Central memory CD8-positive, alpha-beta T cell (primary cell): ENCODE measurements at regions not wholly inside any gene's neighbourhood (a gene's known extent, or its start where the extent isn't known, plus 50 kb on each side); places are given as distances from the start of the nearest gene placed in this dataset.

Experiments used
- ATAC-seq: fragments of 150-1000 bp; cut with Tn5 transposase; replicated peaks from 2 replicates; pipeline ENCODE4 v1.10.0; 2022; ENCODE audit warnings: mild to moderate bottlenecking, moderate FRiP score, moderate number of reproducible peaks; ENCODE audit not compliant: poor library complexity, severe bottlenecking; ENCODE audit errors: extremely low read depth
- DNase-seq, 2 donors: peaks; one replicate each; pipeline ENCODE4 v3.0.0; 2021; ENCODE audit warnings: low spot score in 2 of 2
- H3K27ac Mint-ChIP-seq: one replicate; pipeline ENCODE4 v1.8.0; 2022; ENCODE audit warnings: low read depth, mild to moderate bottlenecking, moderate library complexity, mixed read lengths
- H3K27me3 Mint-ChIP-seq: one replicate; pipeline ENCODE4 v1.8.0; 2022; ENCODE audit warnings: mixed read lengths
- H3K36me3 Mint-ChIP-seq: one replicate; pipeline ENCODE4 v1.8.0; 2022; ENCODE audit warnings: mild to moderate bottlenecking, moderate library complexity, mixed read lengths; ENCODE audit not compliant: insufficient read depth
- H3K4me1 Mint-ChIP-seq: one replicate; pipeline ENCODE4 v1.8.0; 2022; ENCODE audit warnings: mixed read lengths
- H3K4me3 Mint-ChIP-seq: one replicate; pipeline ENCODE4 v1.8.0; 2022; ENCODE audit warnings: mild to moderate bottlenecking, moderate library complexity, mixed read lengths
- H3K9me3 Mint-ChIP-seq: one replicate; pipeline ENCODE4 v1.8.0; 2022; ENCODE audit warnings: mixed read lengths

DNA sequence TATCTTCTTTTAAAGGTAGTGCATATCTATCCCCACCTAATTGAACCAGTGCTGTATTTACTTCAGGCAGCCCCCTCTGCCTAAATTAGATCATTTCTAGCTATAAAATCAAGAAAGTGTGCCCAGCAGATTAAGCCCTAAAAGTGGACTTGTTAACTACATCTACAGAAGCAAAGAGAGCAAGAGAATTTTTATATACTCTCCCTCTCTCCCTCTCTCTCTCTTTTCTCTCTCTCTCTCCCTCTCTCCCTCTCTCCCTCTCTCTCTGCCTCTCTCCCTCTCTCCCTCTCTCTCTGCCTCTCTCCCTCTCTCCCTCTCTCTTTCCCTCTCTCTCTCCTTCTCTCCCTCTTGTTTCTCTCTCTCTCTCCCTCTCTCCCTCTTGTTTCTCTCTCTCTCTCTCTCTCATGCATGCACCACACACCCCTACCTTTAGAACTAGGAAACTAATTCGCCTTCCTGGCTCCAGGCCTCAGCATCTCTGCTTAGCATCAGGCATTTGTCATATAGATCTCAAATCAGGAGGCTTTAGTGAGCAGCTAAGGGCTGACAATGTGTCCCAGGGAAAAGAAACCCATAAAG lies 71.4 kb downstream of the FOXA2 start:
- H3K4me1 Mint-ChIP-seq, result no peaks in the 10 kb centered on the region
- DNase-seq, result no peak
- H3K27ac Mint-ChIP-seq, result no peak overlapping the region
- ATAC-seq, result no peak
- no peaks in the 10 kb centered on the region for H3K27me3 Mint-ChIP-seq
- peaks cover 11% of the 10 kb centered on the region for H3K9me3 Mint-ChIP-seq
- H3K4me3 Mint-ChIP-seq, result no peak overlapping the region
- no peaks in the 10 kb centered on the region for H3K36me3 Mint-ChIP-seq

DNA sequence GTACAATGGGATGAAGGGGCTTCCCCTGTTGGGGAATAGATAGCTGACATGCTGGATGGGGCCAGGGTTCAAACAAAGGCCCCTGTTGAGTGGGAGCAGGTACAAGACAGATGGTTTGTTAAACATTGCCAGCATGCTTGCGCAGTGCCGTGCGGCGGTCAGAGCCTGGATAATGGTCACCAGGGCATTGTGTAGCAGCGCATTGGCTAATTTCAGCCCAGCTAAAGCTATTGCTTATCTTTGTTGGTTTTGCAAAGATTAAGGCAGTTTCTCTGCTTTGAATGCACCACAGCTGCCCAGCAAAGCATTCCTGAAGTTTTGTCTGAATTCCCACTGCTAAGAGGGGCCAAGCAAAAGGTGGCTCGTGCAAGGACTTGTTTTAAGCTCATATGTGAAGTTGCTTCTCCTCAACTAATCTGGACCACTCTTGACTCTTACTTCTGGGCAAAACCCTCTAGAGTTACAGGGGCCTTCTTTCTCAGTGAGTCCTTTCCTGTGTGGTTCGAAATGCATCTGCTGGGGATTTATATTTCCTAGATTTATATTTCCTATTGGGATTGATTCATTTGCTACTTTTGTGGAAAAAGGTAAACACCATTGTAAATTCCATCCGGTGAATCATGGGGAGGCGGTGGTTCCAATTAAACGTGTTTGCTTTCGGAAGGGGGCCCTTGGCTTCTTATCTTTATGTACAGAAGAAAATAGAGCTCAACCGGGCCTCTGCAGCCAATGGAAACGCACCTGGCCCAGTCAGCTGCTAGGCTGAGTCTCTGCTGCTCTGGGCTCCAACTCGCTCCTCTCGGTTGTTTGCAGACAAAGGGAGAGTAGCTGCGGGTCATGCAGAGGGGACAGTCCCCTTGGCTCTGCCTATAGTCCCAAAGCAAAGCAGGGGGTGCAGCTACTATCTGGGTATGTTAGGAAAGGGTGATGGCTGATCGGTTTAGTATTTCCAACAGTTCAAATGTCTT lies 72.1 kb downstream of the FOXA2 start:
- Mint-ChIP-seq H3K4me3 (no peak overlapping the region), H3K27me3 (no peaks in the 10 kb centered on the region), H3K36me3 (no peaks in the 10 kb centered on the region), H3K27ac (no peak overlapping the region), H3K9me3 (peaks cover 11% of the 10 kb centered on the region), H3K4me1 (no peaks in the 10 kb centered on the region)
- ATAC-seq, result no peak
- DNase-seq, result no peak

DNA sequence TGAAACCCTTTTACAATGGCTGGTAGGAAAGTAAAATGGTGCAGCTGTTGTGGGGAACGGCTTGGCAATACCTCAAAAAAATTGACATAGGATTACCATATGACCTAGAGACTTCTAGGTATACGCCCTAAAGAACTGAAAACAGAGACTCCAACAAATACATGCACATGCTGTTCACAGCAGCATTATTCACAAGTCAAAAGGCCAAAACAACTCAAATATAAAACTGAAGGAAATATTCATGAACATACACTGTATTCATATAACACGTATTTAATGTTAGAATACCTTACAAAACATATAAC lies 74.6 kb downstream of the FOXA2 start:
- no peaks in the 10 kb centered on the region for H3K4me1 Mint-ChIP-seq
- no peak overlapping the region for H3K4me3 Mint-ChIP-seq
- no peak for DNase-seq
- no peaks in the 10 kb centered on the region for H3K36me3 Mint-ChIP-seq
- no peak for ATAC-seq
- H3K9me3 Mint-ChIP-seq, result peaks cover 11% of the 10 kb centered on the region
- H3K27ac Mint-ChIP-seq, result no peak overlapping the region
- H3K27me3 Mint-ChIP-seq, result no peaks in the 10 kb centered on the region

DNA sequence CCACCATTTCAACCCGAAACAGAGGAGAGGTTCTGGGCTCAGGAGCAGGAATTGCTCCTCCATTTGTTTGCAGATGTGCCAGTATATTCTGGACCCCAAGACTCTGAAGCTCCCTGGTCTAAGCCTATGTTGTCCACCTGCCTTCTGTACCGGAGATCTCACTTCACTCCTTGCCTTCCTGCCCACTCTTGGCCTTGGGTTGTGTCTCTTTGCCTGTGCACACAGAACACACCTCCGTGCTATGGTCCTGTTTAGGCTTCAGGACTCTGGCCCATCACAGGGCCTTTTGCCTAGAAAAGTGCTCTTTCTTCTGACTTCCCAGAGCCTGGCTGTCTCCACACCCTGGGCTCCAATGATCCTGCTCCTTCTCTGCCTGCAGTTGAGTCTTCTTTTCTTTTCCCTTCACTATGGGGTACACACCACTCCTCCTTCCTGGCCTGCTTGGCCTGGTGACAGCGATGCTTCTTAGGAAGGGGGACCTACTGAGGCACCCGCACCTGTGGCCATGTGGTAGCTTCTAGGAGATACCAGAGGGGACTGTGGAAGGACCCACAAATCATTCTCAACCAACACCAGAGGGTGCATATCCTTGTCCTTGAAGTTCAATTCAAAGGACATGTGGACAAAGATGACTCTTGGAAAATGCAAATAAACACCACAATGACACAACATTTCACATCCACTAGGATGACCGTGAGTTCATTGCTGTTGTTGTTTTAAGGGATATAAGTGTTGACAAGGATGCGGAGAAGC lies 75.1 kb downstream of the FOXA2 start:
- peaks cover 11% of the 10 kb centered on the region for H3K9me3 Mint-ChIP-seq
- H3K27me3 Mint-ChIP-seq, result no peaks in the 10 kb centered on the region
- no peak overlapping the region for H3K27ac Mint-ChIP-seq
- H3K36me3 Mint-ChIP-seq, result no peaks in the 10 kb centered on the region
- no peaks in the 10 kb centered on the region for H3K4me1 Mint-ChIP-seq
- ATAC-seq (no peak), DNase-seq (no peak)
- no peak overlapping the region for H3K4me3 Mint-ChIP-seq

DNA sequence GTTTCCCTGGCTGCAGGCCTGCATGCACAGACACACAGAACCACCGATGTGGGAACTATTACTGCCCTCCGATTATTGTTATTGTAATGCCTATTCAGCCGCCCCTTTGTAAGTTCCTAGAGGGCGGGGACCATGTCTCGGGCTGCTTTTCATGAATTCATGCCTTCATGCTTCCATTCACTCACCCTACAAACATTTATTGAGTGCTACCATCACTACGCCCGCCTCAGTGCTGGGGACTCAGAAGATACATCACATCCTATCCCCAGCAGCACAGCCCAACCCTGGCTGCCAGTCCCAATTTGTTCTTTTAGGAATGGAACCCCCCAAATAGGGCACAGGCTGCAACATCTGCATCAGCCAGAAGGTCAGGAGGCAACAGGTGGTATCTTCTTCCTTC lies 75.9 kb downstream of the FOXA2 start:
- no peaks in the 10 kb centered on the region for H3K4me1 Mint-ChIP-seq
- H3K4me3 Mint-ChIP-seq, result no peak overlapping the region
- no peaks in the 10 kb centered on the region for H3K36me3 Mint-ChIP-seq
- peaks cover 11% of the 10 kb centered on the region for H3K9me3 Mint-ChIP-seq
- no peak overlapping the region for H3K27ac Mint-ChIP-seq
- no peaks in the 10 kb centered on the region for H3K27me3 Mint-ChIP-seq
- DNase-seq (no peak), ATAC-seq (no peak)

DNA sequence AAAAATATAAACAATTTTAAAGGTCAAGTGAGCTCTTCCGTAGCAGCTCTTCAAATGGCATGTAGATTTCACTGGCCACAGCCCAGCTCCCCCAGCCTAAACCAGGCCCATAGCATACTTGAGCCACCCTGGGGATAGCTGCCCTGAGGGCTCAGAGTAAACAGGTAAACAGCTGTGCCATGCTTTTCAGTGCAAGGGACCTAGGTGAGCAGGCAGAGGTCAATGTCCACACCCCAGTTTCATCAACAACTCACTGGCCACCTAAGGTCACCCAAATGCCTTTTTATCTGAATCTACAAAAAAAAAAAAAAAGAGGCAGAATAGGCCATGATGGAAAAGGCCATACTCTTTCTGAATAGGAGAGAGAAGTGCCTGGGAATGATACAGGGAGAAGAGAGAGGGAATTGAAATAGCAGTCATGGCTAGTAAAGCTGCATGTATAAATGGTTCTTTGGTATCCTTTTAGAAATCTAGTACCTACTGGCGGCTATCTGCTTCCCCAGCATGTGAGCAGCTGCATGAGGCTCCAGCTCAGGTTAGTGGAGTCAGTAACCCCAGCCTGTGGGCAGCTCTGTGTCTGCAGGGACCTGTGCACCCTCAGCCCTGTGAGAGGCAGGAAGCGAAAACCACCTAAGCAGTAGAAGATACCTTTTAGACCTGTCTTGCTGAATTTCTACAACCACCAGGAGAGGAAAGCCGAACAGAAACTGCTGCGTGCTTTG lies 77.0 kb downstream of the FOXA2 start:
- H3K4me1 Mint-ChIP-seq, result no peaks in the 10 kb centered on the region
- ATAC-seq, result no peak
- peaks cover 15% of the 10 kb centered on the region for H3K9me3 Mint-ChIP-seq
- no peak overlapping the region for H3K4me3 Mint-ChIP-seq
- no peaks in the 10 kb centered on the region for H3K27me3 Mint-ChIP-seq
- no peak overlapping the region for H3K27ac Mint-ChIP-seq
- no peak for DNase-seq
- no peaks in the 10 kb centered on the region for H3K36me3 Mint-ChIP-seq

DNA sequence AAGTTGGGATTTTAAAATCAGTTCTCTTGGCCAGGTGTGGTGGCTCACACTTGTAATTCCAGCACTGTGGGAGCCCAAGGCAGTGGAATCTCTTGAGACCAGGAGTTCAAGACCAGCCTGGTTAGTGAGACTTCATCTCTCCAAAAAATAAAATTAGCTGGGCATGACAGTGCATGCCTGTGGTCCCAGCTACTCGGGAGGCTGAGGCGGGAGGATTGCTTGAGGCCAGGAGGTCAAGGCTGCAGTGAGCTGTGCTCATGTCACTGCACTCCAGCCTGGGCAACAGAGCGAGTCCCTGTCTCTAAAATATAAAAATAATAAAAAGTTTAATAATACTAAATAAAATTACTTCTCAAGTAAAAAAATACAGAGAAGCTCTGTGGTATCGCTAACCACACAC lies 77.5 kb downstream of the FOXA2 start:
- DNase-seq, result no peak
- no peak for ATAC-seq
- no peaks in the 10 kb centered on the region for H3K36me3 Mint-ChIP-seq
- no peak overlapping the region for H3K4me3 Mint-ChIP-seq
- peaks cover 19% of the 10 kb centered on the region for H3K9me3 Mint-ChIP-seq
- no peaks in the 10 kb centered on the region for H3K27me3 Mint-ChIP-seq
- H3K27ac Mint-ChIP-seq, result no peak overlapping the region
- H3K4me1 Mint-ChIP-seq, result no peaks in the 10 kb centered on the region

DNA sequence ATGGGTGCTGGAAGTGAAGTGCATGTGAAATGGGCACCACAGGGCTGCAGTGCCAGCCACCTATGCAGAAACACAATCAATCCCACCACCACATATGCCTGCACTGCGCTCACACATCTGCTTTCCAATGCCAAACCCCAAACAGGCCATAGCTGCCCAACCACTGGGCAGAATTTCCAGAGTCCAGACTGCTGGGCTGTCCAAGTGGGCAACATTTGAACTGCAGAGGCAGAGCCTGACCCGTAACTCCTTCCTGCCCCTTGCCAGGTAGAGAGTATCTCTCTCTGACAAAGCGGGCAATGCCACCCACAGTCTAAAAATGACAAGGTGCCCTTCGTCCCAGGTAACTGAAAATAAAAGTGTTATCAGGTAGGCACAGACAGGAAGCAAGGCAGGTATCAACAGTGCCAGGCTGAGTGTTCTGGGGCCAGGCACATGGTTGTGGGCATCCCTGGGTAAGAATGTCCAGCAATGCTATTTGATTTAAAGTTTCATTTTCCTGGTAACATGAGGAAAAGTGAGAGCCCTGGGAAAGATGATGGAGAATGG lies 79.5 kb downstream of the FOXA2 start:
- ATAC-seq (no peak), DNase-seq (no peak)
- H3K27ac Mint-ChIP-seq, result no peak overlapping the region
- H3K27me3 Mint-ChIP-seq, result no peaks in the 10 kb centered on the region
- no peak overlapping the region for H3K4me3 Mint-ChIP-seq
- H3K4me1 Mint-ChIP-seq, result no peaks in the 10 kb centered on the region
- peaks cover 19% of the 10 kb centered on the region for H3K9me3 Mint-ChIP-seq
- H3K36me3 Mint-ChIP-seq, result no peaks in the 10 kb centered on the region

DNA sequence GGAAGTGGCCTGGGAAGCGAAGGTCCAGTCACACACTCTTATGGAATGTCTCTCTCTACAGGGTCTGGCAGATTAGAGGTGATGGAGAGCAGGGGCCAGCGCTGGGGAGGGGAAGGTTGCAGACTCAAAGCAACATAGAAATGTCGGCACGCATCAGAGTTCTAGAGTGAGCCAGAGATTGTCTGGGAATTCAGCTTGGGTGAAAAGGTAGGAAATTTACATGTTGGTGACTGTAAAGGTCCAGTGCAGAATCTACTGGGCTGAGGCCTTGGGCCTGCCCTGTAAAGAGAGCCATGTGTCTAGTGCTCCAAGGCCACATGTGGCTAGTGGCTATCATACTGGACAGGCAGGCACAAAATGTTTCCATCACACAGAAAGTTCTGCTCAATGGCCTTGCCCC lies 80.8 kb downstream of the FOXA2 start:
- Mint-ChIP-seq H3K9me3 (peaks cover 11% of the 10 kb centered on the region), H3K4me3 (no peak overlapping the region), H3K27ac (no peak overlapping the region), H3K27me3 (no peaks in the 10 kb centered on the region), H3K4me1 (no peaks in the 10 kb centered on the region), H3K36me3 (no peaks in the 10 kb centered on the region)
- ATAC-seq, result no peak
- DNase-seq, result no peak

DNA sequence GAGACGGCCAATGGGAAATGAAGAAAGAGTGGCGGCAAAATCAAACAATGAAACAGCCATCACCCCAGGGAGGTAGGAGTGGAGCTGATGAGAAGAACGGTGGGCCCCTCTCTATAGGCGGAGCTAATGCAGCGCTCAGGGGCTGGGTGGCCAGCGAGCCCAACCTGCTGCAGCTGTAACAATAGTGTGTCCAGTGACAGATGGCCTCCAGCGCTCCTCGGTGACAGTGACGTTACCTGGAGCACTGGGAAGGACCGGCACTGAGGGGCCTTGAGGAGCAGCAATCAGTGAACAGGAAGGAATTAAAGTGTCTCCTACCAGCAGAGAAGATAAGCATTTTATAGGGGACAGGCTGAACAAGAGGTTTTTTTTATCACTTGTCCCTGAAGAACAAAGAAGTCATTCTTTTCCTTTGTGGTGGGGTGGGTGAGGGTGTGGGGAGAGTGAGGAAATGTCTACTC lies 81.6 kb downstream of the FOXA2 start:
- DNase-seq (no peak), ATAC-seq (no peak)
- H3K27ac Mint-ChIP-seq, result peak overlapping the region; percentile 55
- H3K4me1 Mint-ChIP-seq, result no peaks in the 10 kb centered on the region
- no peak overlapping the region for H3K4me3 Mint-ChIP-seq
- no peaks in the 10 kb centered on the region for H3K27me3 Mint-ChIP-seq
- peaks cover 8% of the 10 kb centered on the region for H3K9me3 Mint-ChIP-seq
- H3K36me3 Mint-ChIP-seq, result no peaks in the 10 kb centered on the region

DNA sequence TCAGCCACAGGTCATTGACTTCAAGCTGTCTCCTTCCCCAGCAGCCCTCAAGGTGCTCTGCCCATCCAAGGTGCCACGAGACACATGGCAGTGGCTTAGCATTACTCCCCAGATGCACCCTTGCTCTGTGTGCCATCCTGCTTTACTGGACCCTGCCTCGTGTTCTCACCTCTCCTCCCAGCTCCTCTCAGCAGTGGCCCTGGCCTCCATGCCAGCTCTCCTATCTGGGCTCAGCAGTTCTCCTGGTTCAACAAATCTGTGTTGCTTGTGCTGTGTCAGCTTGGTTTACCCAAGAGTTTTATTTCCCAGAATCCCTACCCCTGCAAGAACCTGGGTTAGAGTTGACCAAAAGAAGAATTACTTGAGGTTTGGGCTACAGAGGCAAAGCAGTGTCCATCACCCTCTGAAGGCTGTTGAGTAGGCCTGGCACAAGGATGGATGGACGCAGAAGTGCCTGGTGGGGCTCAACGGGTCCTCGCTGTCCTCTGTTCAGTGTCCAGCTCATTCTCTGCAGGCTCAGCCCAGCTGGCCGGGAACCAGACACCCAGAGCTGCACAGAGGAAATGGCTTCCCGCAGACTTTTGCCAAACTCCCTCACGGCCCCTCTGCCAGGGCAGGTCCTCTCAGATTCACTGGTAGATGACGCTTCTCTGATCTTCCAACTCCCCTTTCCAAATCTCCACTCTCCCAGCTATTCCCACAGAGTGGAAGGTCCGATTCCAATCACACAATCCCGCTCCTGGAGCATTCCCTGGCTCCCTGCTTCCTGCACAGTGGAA lies 82.6 kb downstream of the FOXA2 start:
- ATAC-seq (no peak), DNase-seq (no peak)
- Mint-ChIP-seq H3K36me3 (no peaks in the 10 kb centered on the region), H3K27me3 (no peaks in the 10 kb centered on the region), H3K4me3 (no peak overlapping the region), H3K9me3 (peaks cover 8% of the 10 kb centered on the region), H3K27ac (no peak overlapping the region), H3K4me1 (no peaks in the 10 kb centered on the region)

DNA sequence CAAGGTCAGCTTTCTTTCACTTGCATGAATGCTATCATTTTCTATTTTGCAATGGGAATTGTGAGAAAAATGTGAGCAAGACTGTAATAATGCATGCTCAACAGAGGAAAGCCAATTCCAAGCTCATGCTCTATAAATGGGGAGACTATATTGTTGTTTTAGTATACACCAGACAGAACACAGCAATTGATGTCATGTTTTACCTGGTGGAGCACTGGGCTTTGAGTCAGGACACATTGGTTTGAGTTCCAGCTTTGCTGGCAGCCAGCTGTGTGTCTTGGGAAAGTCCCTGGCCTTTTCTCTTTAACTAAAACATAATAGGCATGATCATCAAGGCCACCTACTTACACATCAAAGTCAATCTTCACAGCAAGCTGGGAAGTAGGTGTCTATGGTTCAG lies 83.3 kb downstream of the FOXA2 start:
- ATAC-seq (no peak), DNase-seq (no peak)
- Mint-ChIP-seq H3K4me3 (no peak overlapping the region), H3K36me3 (no peaks in the 10 kb centered on the region), H3K27ac (no peak overlapping the region), H3K27me3 (no peaks in the 10 kb centered on the region), H3K4me1 (no peaks in the 10 kb centered on the region), H3K9me3 (peaks cover 8% of the 10 kb centered on the region)
